HG03139 (cell line): ENCODE measurements at regions not wholly inside any gene's neighbourhood (a gene's known extent, or its start where the extent isn't known, plus 50 kb on each side); places are given as distances from the start of the nearest gene placed in this dataset.

ENCODE experiments used
- ATAC-seq: cut with Tn5 transposase; IDR thresholded peaks from one replicate; pipeline ENCODE4 v1.9.1; 2021; ENCODE audit not compliant: unreplicated experiment

DNA sequence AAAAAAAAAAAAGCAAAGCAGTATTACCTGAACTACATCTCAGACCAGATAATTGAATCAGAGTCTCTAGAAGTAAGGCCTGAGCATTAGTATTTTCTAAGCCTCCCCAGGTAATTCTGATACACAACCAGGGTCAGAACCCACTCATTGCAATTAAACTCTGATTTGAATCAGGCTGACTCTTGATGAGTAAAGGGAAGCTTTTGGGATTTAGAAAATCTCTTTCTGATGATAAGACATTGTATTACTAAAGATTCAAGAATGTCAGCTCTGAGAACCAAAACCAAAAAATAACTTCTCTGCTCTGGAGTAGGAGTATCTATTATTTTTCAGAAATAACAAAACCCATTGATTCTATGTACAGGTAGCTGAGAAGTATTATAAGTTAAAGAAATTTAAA is 100.1 kb upstream of the COL21A1 start:
- no peak for ATAC-seq

DNA sequence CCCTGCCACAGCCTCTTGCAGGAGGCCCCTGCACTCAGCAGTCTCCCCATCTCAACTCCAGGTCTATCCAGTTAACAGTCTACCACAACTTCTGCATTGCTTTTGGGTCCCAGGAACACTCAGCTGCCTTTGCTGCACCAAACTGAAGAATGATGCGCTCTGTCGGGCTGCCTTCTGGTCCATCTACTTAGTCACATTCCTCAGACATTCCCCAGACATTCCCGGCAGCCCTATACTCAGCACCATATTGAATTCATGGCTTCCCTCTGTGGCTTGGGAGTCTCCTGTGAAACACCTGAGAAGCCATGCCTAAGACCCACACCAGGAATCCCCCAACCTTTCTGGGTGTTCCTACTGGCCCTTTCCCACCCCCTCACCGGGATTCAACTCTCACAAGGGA is 99.6 kb upstream of the COL21A1 start:
- no peak for ATAC-seq

DNA sequence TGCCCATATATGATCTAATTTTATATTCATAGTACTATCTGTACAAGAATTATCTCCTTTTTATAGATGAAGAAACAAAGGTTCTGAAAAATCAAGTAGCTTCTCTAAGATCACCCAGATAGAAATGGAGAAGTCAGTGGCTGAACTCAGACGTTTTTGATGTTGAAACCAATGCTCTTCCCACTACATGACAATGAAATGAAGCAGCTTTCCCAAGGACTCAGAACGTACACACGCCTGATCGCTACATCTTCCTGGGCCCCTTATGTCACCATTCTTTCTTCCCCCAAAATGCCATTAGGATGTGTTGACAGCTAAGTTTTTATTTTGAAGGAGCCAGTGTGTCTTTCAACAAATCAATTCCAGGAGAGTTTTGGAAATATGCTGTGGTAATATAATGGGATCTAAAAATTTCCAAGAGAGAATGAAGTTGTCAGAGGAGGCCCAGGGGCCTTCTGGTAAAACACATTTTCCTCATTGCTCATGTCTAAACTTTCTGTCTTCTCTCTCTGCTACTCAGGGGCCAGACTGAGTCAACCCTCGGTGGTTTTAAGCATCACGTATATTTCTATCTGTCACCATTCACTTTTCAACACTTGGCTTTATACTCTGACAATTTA is 98.1 kb upstream of the COL21A1 start:
- no peak for ATAC-seq

DNA sequence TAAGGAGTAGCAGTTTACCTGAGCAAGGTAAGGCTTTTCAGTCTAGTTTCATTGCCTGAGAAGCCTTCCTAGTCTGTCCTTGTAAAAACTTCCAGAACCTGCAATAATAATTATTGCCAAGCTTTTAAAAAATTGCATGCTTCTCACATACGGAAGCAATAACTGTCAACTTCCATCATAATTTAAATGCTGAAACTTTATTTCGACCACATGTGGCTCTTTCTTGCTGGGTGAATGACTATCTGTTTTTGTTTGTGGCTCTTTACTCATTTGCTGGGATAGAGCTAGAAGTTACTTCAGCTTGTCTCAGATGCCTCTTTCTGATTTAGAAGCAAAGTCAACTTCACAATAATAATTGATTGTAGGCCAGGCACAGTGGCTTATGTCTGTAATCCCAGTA is 95.9 kb upstream of the COL21A1 start:
- ATAC-seq, result no peak

DNA sequence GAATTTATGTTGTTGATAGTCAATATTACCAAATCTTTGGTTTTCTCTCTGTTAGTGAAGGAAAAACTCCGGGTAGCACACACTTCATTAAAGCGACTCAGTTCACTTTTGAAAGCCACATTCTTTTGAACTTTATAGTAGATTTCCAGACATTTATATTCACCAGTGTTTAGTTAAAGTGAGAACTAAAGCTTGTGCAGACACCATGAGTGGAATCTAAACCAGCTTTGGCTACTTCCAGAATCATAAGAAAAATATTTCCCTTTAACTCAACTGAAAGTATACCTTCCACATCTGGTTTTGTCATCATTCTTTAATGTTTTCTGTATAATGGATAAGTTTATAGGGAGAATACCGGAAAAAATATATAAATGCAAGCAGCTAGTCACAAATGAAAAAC is 92.1 kb upstream of the COL21A1 start:
- ATAC-seq, result no peak

DNA sequence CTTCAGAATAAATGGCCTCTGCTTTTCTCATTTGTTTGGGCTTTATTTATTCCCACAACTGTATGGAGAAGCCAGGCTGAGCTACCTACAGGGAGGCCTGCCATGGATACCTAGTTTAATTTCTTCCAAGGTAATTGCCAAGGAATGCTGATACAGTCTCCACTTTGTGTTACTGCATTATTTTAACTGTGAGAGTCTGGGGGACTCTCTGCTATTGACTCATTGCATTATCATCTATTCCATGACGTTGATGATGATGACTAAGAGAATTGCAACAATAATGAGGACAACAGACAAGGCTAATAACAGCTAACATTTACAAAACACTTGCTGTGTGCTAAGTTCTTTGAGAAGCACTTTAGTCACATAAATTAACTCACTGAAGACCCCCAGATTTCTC is 88.3 kb upstream of the COL21A1 start:
- no peak for ATAC-seq

DNA sequence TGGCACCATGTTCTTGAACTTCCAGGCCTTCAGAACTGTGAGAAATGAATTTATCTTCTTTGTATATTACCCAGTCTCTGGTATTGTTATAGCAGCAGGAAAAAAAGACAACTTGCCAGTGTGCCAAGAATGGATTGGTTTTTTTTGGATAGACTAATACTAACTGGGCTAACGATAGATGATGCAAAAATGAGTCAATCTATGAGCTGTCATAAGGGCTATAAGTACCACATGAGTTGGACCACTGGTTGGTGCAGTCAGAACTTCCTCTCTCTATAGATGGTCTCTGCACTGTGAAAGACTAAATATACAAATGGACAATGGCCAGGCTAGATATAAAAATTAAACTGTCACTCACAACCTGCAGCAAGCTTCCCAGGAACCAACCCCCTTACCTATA is 87.6 kb upstream of the COL21A1 start:
- ATAC-seq, result no peak

DNA sequence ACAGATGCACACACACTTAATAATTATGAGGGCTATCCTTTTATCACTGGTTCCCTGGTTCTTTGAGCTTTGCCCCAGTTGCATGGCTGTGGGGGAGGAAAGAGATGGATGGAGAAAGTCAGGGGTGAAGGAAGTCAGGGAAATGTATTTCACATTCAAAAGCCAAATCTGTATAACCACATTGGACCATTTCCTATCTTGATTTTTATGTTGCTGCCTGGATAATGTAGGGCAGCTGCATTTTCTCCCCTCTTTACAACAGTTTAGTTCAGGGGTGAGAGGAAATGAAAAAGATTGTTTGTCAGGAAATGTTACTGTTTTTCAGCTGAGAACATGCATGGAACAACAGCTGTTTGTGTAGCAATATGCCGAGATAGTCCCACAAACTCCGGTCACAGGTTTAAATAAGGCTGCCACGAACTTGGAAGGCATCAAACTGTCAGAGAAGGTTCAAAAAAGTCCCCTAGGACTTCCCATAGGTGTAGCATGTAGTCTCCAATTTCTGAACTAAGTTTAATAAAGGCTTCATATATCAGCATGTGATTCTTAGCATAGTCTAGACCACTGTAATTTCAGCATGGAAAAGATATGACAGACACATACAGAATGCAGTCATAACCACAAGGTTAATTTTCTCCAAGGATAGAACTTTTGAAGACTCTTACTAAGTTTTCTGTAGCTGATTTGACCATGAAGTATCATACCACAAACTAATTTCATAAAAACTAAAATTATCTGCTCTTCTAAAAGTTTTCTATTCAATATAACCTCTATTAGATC is 82.1 kb upstream of the COL21A1 start:
- no peak for ATAC-seq

DNA sequence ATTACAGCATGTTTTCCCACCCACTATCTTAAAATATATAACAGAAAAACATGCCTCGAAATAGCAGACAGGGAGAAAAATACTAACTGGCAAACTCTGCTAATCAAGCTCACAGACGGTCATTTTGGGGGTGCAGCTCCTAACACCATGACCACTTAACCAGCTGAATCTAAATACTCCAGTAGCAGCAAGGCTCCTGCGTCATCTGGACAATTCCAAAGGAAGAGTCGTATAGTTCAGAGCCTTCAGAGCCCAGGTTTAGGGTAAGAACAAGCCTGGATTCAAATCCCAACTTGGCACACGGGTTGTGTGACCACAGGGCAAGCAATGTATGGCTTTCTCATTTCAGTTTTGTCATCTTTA is 81.3 kb upstream of the COL21A1 start:
- no peak for ATAC-seq

DNA sequence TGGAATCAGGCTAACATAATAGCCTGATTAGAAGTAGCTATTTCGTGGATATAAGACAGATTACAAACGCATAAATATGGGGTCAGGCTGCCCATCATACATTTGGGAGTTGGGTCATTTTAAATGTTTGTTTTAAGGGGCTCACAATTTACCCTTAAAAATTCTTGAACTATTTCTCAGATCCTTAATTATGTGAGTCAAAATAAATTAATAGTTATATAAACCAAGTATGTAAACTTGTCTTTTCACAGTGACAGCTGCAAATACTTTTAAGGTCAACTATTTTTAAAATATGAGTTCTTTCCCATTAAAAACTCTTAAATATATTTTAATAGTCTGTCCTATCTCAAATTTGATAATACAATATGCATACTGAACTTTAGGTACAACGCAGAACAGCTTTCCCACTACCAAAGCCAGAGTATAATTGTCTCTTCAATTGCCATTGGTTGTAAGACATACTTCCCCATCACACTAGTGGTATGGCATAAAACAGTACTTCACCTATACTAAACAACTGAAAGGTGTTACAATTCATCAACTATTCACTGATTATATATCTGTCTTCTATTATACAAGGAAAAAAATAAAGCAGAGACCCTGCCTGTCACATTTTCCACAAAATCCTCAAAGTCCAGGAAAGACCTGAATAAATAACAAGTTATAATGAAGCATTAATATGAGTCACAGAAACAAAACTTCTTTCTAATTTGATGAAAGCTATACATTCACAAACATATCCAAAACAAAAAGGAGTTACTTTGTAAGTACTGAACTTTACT is 80.8 kb upstream of the COL21A1 start:
- no peak for ATAC-seq

DNA sequence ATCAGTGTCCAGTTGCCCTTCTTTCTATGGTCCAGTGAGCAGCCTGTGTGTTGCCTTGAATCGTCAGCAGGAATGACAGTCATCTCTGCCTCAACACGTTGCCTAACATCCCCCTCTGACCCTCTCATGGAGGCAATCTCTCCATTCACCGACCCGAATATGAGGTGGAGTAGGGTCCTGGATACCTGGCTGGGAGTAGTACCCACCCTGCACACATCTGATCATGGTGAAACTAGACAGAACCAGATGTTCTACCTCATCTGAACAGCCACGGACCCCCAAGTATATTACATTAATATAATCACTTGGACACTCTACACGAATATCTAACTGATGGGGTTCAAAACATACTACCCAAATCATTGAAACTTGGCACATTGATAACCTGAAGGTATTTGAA is 77.0 kb upstream of the COL21A1 start:
- no peak for ATAC-seq

DNA sequence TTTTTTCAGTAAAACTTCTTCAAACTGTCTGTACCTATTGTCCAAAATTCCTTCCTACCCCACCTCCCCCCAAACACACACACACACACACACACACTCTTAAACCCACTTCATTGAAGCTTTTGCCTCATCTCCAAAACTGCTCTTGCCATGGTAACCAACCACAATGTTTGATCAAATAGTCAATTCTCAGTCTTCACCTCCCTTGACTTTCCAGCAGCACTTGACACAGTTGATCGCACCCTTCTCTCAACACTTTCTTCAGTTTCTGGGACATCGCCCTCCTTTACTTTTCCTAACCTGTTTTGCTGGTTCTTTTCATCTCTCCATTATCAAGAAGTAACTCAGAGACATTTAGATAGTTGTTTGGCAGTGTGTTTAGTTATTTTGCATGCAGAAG is 71.5 kb upstream of the COL21A1 start:
- no peak for ATAC-seq

DNA sequence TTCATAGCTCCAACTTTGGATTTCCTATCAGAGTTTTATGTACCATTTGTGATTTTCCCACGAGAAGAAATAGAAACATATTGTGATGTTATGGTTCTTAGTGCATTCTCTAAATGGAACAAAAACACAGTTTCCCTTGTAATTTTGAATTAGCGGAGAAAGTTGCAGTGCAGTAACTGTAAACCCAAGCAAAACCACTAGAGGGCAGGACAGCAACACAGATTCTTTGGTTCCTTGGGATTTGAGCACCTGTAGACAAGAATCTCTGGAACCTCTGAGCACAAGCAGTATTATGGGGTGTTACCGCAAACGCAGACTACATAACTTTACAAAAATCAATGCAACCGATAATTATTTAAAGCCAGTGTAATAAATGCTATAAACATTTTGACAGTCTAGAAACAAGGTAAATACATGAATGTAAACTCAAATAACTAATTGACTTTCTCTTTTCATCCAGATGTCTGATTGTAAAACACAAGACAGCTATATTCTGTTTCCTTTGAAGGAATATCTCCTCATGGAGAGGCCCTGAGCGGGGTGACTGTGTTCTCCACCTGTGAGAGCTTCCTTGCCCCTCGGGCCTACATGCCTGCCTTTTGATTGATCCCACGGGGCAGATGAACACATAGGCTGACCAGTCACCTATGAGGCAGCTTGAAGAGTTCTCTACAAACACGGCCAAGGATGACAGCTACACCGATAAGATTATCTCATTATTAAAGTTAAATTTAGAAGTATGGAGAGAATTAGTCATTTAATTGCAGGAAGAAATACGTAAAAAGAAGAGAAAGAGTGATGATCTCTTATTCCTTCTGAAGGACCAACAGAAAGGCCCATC is 67.5 kb upstream of the COL21A1 start:
- ATAC-seq, result no peak

DNA sequence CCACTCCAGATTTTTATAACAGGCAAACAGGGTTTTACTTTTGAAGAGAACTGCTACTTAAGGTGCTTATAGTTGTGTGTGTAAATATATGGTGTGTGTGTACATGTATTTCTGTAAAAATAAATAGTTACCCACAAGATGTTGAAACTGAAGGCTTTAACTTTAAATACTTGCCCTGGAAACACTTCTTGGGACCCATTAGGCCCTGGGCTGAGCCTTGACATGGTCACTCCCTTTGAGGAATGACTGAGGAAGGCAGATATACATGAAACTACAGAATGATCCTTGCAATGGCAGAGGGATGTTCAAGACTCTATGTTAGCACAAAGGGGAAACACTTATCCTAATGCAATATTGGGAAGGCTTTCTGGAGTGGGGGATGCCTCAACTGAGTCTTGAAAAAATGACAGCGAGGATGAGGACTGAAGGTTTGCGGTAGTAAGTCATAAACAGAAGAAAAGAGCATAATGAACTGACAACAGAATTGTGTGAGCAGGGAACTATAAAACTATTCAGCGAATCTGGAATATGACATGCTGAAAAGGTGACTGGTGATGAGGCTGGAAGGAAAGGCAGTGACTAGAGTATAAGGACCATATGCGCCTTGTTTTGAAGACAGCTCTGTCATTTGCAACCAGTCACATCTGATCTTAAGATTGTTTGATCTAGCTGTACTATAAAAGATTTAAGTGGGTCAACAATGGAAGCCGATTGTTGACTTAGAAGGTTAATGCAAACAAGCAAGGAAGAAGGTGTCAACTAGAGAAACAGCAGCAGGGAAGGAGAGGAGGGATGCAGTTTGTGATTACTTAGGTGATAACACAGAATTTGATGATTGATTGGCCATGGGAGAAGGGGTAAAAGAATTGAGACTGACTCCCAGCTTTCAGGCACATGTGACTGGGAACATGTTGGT is 64.4 kb upstream of the COL21A1 start:
- no peak for ATAC-seq

DNA sequence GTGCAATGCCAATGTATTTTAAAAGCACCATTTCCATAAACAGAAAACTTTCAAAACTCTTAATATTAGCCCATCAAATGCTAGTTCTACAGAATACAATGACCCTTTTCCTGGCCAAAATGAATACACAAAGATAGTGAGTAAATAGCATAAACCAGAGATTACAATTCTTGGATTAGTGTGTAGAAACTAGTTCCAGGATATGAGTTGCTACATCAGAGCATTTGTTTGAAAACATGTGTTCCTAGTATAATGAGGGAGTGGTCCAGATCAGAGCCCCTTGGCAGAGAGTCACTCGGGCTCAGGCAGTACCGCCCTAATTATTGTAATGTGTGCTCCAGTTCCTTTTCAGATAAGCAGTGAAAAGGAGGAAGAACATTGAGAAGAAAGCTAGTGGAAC is 63.7 kb upstream of the COL21A1 start:
- no peak for ATAC-seq

DNA sequence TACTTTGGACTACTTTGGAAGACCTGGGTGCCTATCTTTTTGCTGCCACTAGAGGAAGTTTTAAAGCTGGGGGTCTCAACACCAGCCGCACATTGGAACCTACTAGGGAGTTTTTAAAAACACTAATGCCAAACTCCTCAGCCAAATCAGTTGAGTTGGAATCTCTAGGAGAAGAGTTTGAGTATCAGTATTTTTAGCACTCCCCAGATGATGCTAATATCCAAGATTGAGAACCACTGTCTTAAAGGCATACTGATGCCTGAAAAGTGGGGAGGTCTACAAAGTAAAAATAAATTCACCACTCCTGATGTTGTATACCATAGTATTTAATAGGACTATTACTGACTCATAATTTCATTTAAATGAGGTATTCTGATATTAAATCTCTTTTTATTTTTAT is 62.9 kb upstream of the COL21A1 start:
- no peak for ATAC-seq

DNA sequence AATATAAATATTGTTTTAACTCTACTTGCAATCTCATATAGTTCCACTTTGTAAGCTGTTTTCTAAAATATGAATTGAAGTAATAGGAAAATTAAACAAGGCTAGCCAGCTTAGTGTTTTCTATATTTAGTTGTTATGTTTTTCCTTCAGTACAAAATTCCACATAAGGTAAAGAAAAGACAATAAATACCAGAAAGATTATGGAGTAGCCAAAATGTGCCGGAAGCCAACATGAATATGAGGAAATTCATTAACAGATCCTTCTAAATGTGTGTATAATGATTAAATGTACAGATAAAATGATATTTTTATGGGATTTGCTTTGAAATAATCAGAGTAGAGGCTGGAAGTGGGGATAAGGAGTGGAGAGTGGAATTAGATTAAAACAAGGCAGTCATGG is 52.5 kb upstream of the COL21A1 start:
- no peak for ATAC-seq

DNA sequence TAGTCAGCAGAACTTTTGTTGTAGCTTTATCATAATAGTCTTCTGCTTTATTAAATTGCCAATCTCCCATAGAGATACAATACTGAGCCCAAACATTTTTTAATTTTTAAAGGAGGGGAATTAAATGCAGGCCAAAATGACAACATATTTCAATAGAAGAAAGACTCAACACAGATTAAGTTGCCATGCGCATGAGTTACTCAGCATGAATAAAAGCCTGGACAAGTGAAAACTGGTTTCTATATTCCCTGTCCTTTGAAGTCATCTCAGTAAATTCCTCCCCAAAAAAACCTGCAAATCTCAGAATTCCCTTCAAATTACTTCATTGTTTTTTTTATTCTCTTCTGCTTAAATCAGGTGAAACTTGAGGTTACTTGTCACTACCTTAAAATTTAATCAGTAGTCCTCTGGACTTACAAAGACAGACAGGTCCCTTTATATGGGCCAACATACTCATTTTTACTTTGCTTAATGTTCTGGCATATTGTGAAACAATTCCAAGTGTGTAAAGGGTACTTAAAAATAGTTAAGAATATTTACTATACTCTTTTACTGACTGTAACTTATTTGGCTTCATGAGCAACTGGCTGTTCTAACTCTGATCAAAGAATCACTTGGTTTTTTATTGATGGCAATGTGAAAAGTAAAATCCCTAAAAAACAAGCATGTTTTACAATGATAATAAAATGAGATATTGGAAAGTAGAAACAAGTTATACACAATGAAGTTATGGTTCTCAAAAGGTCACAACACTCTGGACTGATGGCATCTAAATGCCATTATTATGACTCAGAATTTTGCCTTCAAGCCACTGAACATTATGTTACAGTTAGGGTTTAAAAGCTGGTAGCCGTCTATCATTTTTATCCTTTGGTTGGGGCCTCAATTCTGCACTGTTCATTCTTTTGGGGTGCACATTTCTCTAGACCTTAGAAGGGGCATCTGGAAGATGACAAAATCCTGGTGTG is 49.9 kb upstream of the COL21A1 start:
- ATAC-seq, result no peak
